Suprapubic skin (tissue), 3 donors: ENCODE measurements at regions not wholly inside any gene's neighbourhood (a gene's known extent, or its start where the extent isn't known, plus 50 kb on each side); places are given as distances from the start of the nearest gene placed in this dataset.

Source experiments
- CTCF ChIP-seq, 2 donors: fragments of 200-600 bp in 1 of 2; fragments of 450-650 bp in 1 of 2; sonication (generic) in 1 of 2; IDR thresholded peaks; one replicate each; pipeline ENCODE4 v1.5.1; 2016 to 2019; ENCODE audit warnings: antibody characterized with exemption in 2 of 2, mild to moderate bottlenecking in 1 of 2, moderate library complexity in 1 of 2
- POLR2A ChIP-seq, 2 donors: fragments of 450-650 bp; IDR thresholded peaks; one replicate each; pipeline ENCODE4 v1.6.1; 2017; ENCODE audit warnings: antibody characterized with exemption in 2 of 2, mild to moderate bottlenecking in 2 of 2, moderate library complexity in 2 of 2

- TF ChIP-seq CTCF (IDR thresholded peaks at IDR 0.05) (no peak), POLR2A (IDR thresholded peaks at IDR 0.05) (no peak)
Measured at GRCh38 chr3:113147681-113148261, 63.6 kb upstream of the BOC start.
